Keratinocyte (primary cell): ENCODE measurements at regions not wholly inside any gene's neighbourhood (a gene's known extent, or its start where the extent isn't known, plus 50 kb on each side); places are given as distances from the start of the nearest gene placed in this dataset.

Experiments
- DNase-seq: peaks from one replicate; pipeline ENCODE4 v3.0.0-alpha.2; 2011; ENCODE audit warnings: low read depth, missing footprints, low spot score
- FAIRE-seq: peaks from 2 replicates; lab custom pipeline; 2011; peaks lifted over from hg19 to GRCh38; lab: Jason Lieb, UNC
- H2AFZ ChIP-seq: 2 replicates; pipeline ENCODE4 v1.6.0; 2012; ENCODE audit warnings: low read length, control low read depth, inconsistent platforms; ENCODE audit not compliant: control insufficient read depth
- H3K27ac ChIP-seq: 2 replicates; pipeline ENCODE4 v1.5.1; 2011; ENCODE audit warnings: low read length; ENCODE audit not compliant: control insufficient read depth, insufficient read depth
- H3K27me3 ChIP-seq: 3 replicates; pipeline ENCODE4 v1.6.0; 2011; ENCODE audit warnings: low read length; ENCODE audit not compliant: control insufficient read depth, insufficient read depth; ENCODE audit errors: extremely low read depth
- H3K36me3 ChIP-seq, 2 experiments: 2 replicates in 1 of 2; 3 replicates in 1 of 2; pipeline ENCODE4 v1.5.1; 2011; ENCODE audit warnings: low read length in 2 of 2, mild to moderate bottlenecking in 1 of 2; ENCODE audit not compliant: control insufficient read depth in 2 of 2, insufficient read depth in 2 of 2; ENCODE audit errors: extremely low read depth in 1 of 2
- H3K4me1 ChIP-seq: 3 replicates; pipeline ENCODE4 v1.5.1; 2011; ENCODE audit warnings: low read length; ENCODE audit not compliant: control insufficient read depth, insufficient read depth; ENCODE audit errors: extremely low read depth
- H3K4me2 ChIP-seq: 3 replicates; pipeline ENCODE4 v1.6.0; 2011; ENCODE audit warnings: low read depth, low read length; ENCODE audit not compliant: control insufficient read depth, insufficient read depth; ENCODE audit errors: extremely low read depth
- H3K4me3 ChIP-seq, 3 experiments: fragments of 200-600 bp in 1 of 3; sonication (generic) in 1 of 3; 2 replicates in 2 of 3; 3 replicates in 1 of 3; pipeline ENCODE4 v1.5.1; 2011 to 2016; ENCODE audit warnings: low read length in 3 of 3, mild to moderate bottlenecking in 3 of 3, control low read depth in 2 of 3, inconsistent platforms in 1 of 3, low read depth in 1 of 3, mixed read lengths in 1 of 3, mixed run types in 1 of 3, moderate library complexity in 1 of 3; ENCODE audit not compliant: control insufficient read depth in 2 of 3, insufficient read depth in 2 of 3; ENCODE audit errors: extremely low read depth in 1 of 3
- H3K79me2 ChIP-seq: 2 replicates; pipeline ENCODE4 v1.6.0; 2012; ENCODE audit warnings: low read length; ENCODE audit not compliant: control insufficient read depth, insufficient read depth
- H3K9ac ChIP-seq: 3 replicates; pipeline ENCODE4 v1.6.0; 2011; ENCODE audit warnings: low read length; ENCODE audit not compliant: control insufficient read depth, insufficient read depth; ENCODE audit errors: extremely low read depth
- H3K9me1 ChIP-seq: 3 replicates; pipeline ENCODE4 v1.6.0; 2011; ENCODE audit warnings: low read length; ENCODE audit not compliant: control insufficient read depth, insufficient read depth; ENCODE audit errors: extremely low read depth
- H3K9me3 ChIP-seq: 2 replicates; pipeline ENCODE4 v1.5.1; 2012; ENCODE audit warnings: low read depth, low read length; ENCODE audit not compliant: control insufficient read depth
- H4K20me1 ChIP-seq: 3 replicates; pipeline ENCODE4 v1.6.0; 2011; ENCODE audit warnings: low read length; ENCODE audit not compliant: control insufficient read depth, insufficient read depth; ENCODE audit errors: extremely low read depth
- CTCF ChIP-seq, 3 experiments: IDR thresholded peaks in 1 of 3; conservative IDR thresholded peaks in 1 of 3; optimal IDR thresholded peaks in 1 of 3; 2 replicates in 2 of 3; 3 replicates in 1 of 3; pipeline versions ENCODE3 to v1.5.1; 2011; ENCODE audit warnings: low read length in 3 of 3, mild to moderate bottlenecking in 3 of 3, moderate library complexity in 2 of 3, control low read depth in 1 of 3, inconsistent platforms in 1 of 3; ENCODE audit not compliant: insufficient read depth in 2 of 3; ENCODE audit errors: extremely low read depth in 1 of 3
- EZH2 ChIP-seq: IDR thresholded peaks from one replicate; pipeline ENCODE4 v1.6.1; 2012; ENCODE audit warnings: inconsistent platforms, mild to moderate bottlenecking, low read length, moderate library complexity
- dilution Hi-C: fragments of 300-500 bp; cut with MboI; formaldehyde crosslinking; loops from one replicate; pipeline ENCODE4 v1.7.0; 2020; ENCODE audit warnings: low sequenced_read_pairs; ENCODE audit not compliant: extremely low pct_ligation_motif_present

GRCh38 chr1:117796226-117796625 is 133.2 kb downstream of the GDAP2 start:
- H3K9ac ChIP-seq, result no peak overlapping the region
- no peaks in the 10 kb centered on the region for H3K9me1 ChIP-seq
- FAIRE-seq, result no peak
- H4K20me1 ChIP-seq, result no peaks in the 10 kb centered on the region
- H3K4me3 ChIP-seq, result no peak overlapping the region
- no peaks in the 10 kb centered on the region for H3K36me3 ChIP-seq
- no peak overlapping the region for H2AFZ ChIP-seq
- peak overlapping the region; percentile 29 for H3K4me2 ChIP-seq
- no peaks in the 10 kb centered on the region for H3K79me2 ChIP-seq
- DNase-seq, result peak; percentile 30
- H3K9me3 ChIP-seq, result no peaks in the 10 kb centered on the region
- TF ChIP-seq CTCF (optimal IDR thresholded peaks at IDR 0.05 in 1 of 3, IDR thresholded peaks at IDR 0.05 in 1 of 3, conservative IDR thresholded peaks at IDR 0.05 in 1 of 3; ENCODE audit: extremely low read depth in 1 of 3, insufficient read depth in 2 of 3, low read length in 3 of 3) (no peak), EZH2 (no peak)
- dilution Hi-C loops, result no loop called here
- H3K27me3 ChIP-seq, result no peaks in the 10 kb centered on the region
- peaks cover 13% of the 10 kb centered on the region for H3K4me1 ChIP-seq
- H3K27ac ChIP-seq, result no peak overlapping the region

GRCh38 chr1:117798550-117798949 is 130.9 kb downstream of the GDAP2 start:
- dilution Hi-C loops, result no loop called here
- Histone ChIP-seq H3K4me1 (peaks cover 13% of the 10 kb centered on the region), H3K36me3 (no peaks in the 10 kb centered on the region), H4K20me1 (no peaks in the 10 kb centered on the region), H3K9ac (no peak overlapping the region), H2AFZ (no peak overlapping the region), H3K9me3 (no peaks in the 10 kb centered on the region), H3K27me3 (no peaks in the 10 kb centered on the region), H3K27ac (no peak overlapping the region), H3K4me2 (no peak overlapping the region), H3K9me1 (no peaks in the 10 kb centered on the region), H3K79me2 (no peaks in the 10 kb centered on the region), H3K4me3 (no peak overlapping the region)
- TF ChIP-seq CTCF (optimal IDR thresholded peaks at IDR 0.05 in 1 of 3, IDR thresholded peaks at IDR 0.05 in 1 of 3, conservative IDR thresholded peaks at IDR 0.05 in 1 of 3; ENCODE audit: extremely low read depth in 1 of 3, insufficient read depth in 2 of 3, low read length in 3 of 3) (no peak), EZH2 (no peak)
- DNase-seq, result no peak
- FAIRE-seq, result no peak
